Neuronal stem cell (in vitro differentiated cells): ENCODE measurements at regions not wholly inside any gene's neighbourhood (a gene's known extent, or its start where the extent isn't known, plus 50 kb on each side); places are given as distances from the start of the nearest gene placed in this dataset.
"Not testable (repeated sequence)": the region's sequence is repeated elsewhere in the genome, so short reads cannot be mapped to it uniquely, and the experiment has no call there.

Experiments used
- DNase-seq: peaks from one replicate; pipeline ENCODE4 v3.0.0-alpha.2; 2013; ENCODE audit warnings: low spot score
- H2AFZ ChIP-seq: one replicate; pipeline ENCODE4 v1.6.1; 2013; ENCODE audit warnings: mild to moderate bottlenecking, low read length, inconsistent platforms
- H2AK5ac ChIP-seq: 2 replicates; pipeline ENCODE4 v1.6.1; 2013; ENCODE audit warnings: low read depth, mild to moderate bottlenecking, inconsistent platforms, low read length, moderate library complexity, mixed read lengths
- H2BK120ac ChIP-seq: 2 replicates; pipeline ENCODE4 v1.6.1; 2013; ENCODE audit warnings: low read depth, mild to moderate bottlenecking, inconsistent platforms, low read length, moderate library complexity, mixed read lengths
- H2BK12ac ChIP-seq: one replicate; pipeline ENCODE4 v1.6.1; 2013; ENCODE audit warnings: low read length, inconsistent platforms
- H2BK15ac ChIP-seq: 2 replicates; pipeline ENCODE4 v1.6.1; 2013; ENCODE audit warnings: mild to moderate bottlenecking, low read length, inconsistent platforms, mixed read lengths
- H2BK5ac ChIP-seq: one replicate; pipeline ENCODE4 v1.6.1; 2013; ENCODE audit warnings: inconsistent platforms, mild to moderate bottlenecking, low read length, moderate library complexity
- H3K14ac ChIP-seq: one replicate; pipeline ENCODE4 v1.6.1; 2013; ENCODE audit warnings: low read length, inconsistent platforms
- H3K18ac ChIP-seq: 2 replicates; pipeline ENCODE4 v1.6.1; 2013; ENCODE audit warnings: low read length, inconsistent platforms
- H3K23ac ChIP-seq: 2 replicates; pipeline ENCODE4 v1.6.1; 2013; ENCODE audit warnings: low read depth, mild to moderate bottlenecking, mixed read lengths, low read length, inconsistent platforms; ENCODE audit not compliant: poor library complexity
- H3K27ac ChIP-seq: replicated peaks from 3 replicates; pipeline ENCODE4 v1.5.1; 2013; ENCODE audit warnings: low read length, inconsistent platforms
- H3K27me3 ChIP-seq, 3 experiments: 2 replicates each; pipeline ENCODE4 v1.6.1; 2013; ENCODE audit warnings: low read length in 3 of 3, mild to moderate bottlenecking in 2 of 3, inconsistent platforms in 1 of 3, low read depth in 1 of 3, mixed read lengths in 1 of 3, moderate library complexity in 1 of 3; ENCODE audit not compliant: control insufficient read depth in 3 of 3, insufficient read depth in 3 of 3
- H3K36me3 ChIP-seq, 2 donors: replicated peaks in 1 of 2; 2 replicates each; pipeline ENCODE4 v1.6.1; 2013; ENCODE audit warnings: low read length in 2 of 2; ENCODE audit not compliant: control insufficient read depth in 2 of 2, insufficient read depth in 2 of 2
- H3K4ac ChIP-seq: 2 replicates; pipeline ENCODE4 v1.6.1; 2013; ENCODE audit warnings: inconsistent platforms, mild to moderate bottlenecking, low read length, moderate library complexity
- H3K4me1 ChIP-seq, 2 donors: 1 replicate in 1 of 2; 2 replicates in 1 of 2; pipeline ENCODE4 v1.6.1; 2013; ENCODE audit warnings: low read length in 2 of 2, low read depth in 1 of 2; ENCODE audit not compliant: control insufficient read depth in 2 of 2, insufficient read depth in 1 of 2
- H3K4me2 ChIP-seq: one replicate; pipeline ENCODE4 v1.6.1; 2013; ENCODE audit warnings: mild to moderate bottlenecking, low read length, inconsistent platforms; ENCODE audit not compliant: insufficient read depth, poor library complexity, severe bottlenecking
- H3K4me3 ChIP-seq, 2 donors: 2 replicates each; pipeline ENCODE4 v1.5.1; 2013; ENCODE audit warnings: low read length in 2 of 2, mild to moderate bottlenecking in 2 of 2, inconsistent platforms in 1 of 2, moderate library complexity in 1 of 2
- H3K79me1 ChIP-seq: one replicate; pipeline ENCODE4 v1.6.1; 2013; ENCODE audit warnings: low read depth, mild to moderate bottlenecking, inconsistent platforms, low read length, moderate library complexity
- H3K9ac ChIP-seq: one replicate; pipeline ENCODE4 v1.6.1; 2013; ENCODE audit warnings: mild to moderate bottlenecking, low read depth, low read length, inconsistent platforms; ENCODE audit not compliant: poor library complexity
- H3K9me3 ChIP-seq, 2 donors: replicated peaks in 1 of 2; 2 replicates each; pipeline versions ENCODE3 to v1.6.1; 2013; ENCODE audit warnings: low read length in 2 of 2, mild to moderate bottlenecking in 2 of 2, inconsistent platforms in 1 of 2, low read depth in 1 of 2, mixed read lengths in 1 of 2, moderate library complexity in 1 of 2; ENCODE audit not compliant: control insufficient read depth in 2 of 2, insufficient read depth in 1 of 2
- H4K8ac ChIP-seq: one replicate; pipeline ENCODE4 v1.6.1; 2013; ENCODE audit warnings: low read depth, mild to moderate bottlenecking, inconsistent platforms, low read length, moderate library complexity
- H4K91ac ChIP-seq: one replicate; pipeline ENCODE4 v1.6.1; 2013; ENCODE audit warnings: low read length, low read depth, mild to moderate bottlenecking, inconsistent platforms; ENCODE audit not compliant: poor library complexity
- WGBS, 2 donors: extraction: QIAGEN DNeasy Blood & Tissue Kit; methylation state at CpG; one replicate each; pipeline ENCODE4 v1.1.7; 2013; ENCODE audit warnings: missing lambda C conversion rate in 2 of 2, mixed read lengths in 1 of 2; ENCODE audit not compliant: insufficient read length in 2 of 2, insufficient replicate concordance in 1 of 2; ENCODE audit errors: extremely low coverage in 2 of 2; 5-methylcytosine and 5-hydroxymethylcytosine counted together

GRCh38 chr5:43818394-43818793 is 215.4 kb downstream of the NNT start:
- H2AFZ ChIP-seq, H3K14ac ChIP-seq, H3K27ac ChIP-seq, H3K36me3 ChIP-seq, DNase-seq, H3K18ac ChIP-seq, H4K91ac ChIP-seq, H3K4ac ChIP-seq, H4K8ac ChIP-seq, H3K27me3 ChIP-seq, H3K9ac ChIP-seq, H3K79me1 ChIP-seq, H3K23ac ChIP-seq, H2BK5ac ChIP-seq, H3K4me2 ChIP-seq, H2AK5ac ChIP-seq, H2BK15ac ChIP-seq, H2BK120ac ChIP-seq, H3K4me3 ChIP-seq, H2BK12ac ChIP-seq, H3K4me1 ChIP-seq: not testable (repeated sequence)
- peaks cover 7 to 11% of the 10 kb centered on the region in 2 donors for H3K9me3 ChIP-seq
- no CpG with 5 or more reads among the region's 1 CpG for WGBS, 2 donors

GRCh38 chr5:43815497-43815896 is 212.5 kb downstream of the NNT start:
- no peaks in the 10 kb centered on the region for H3K79me1 ChIP-seq
- no peaks in the 10 kb centered on the region for H3K36me3 ChIP-seq
- no peak overlapping the region for H3K9ac ChIP-seq
- no peak overlapping the region for H3K23ac ChIP-seq
- H3K4me3 ChIP-seq = no peak overlapping the region
- H3K4me2 ChIP-seq = no peak overlapping the region
- no peaks in the 10 kb centered on the region for H3K4me1 ChIP-seq
- H3K9me3 ChIP-seq = peaks cover 7 to 11% of the 10 kb centered on the region in 2 donors
- H2BK15ac ChIP-seq = no peak overlapping the region
- no peak overlapping the region for H2BK5ac ChIP-seq
- no peak overlapping the region for H2AK5ac ChIP-seq
- H4K91ac ChIP-seq = no peak overlapping the region
- no peak overlapping the region for H3K14ac ChIP-seq
- no peaks in the 10 kb centered on the region for H3K27me3 ChIP-seq
- H3K18ac ChIP-seq = no peak overlapping the region
- no peak overlapping the region for H3K4ac ChIP-seq
- no peak overlapping the region for H2BK12ac ChIP-seq
- no peak overlapping the region for H2AFZ ChIP-seq
- H4K8ac ChIP-seq = no peak overlapping the region
- no peak overlapping the region for H2BK120ac ChIP-seq
- no peak for DNase-seq
- no peak overlapping the region for H3K27ac ChIP-seq

- Histone ChIP-seq H2BK15ac (no peak overlapping the region), H3K4me3 (no peak overlapping the region), H2AFZ (no peak overlapping the region), H3K23ac (no peak overlapping the region), H4K8ac (no peak overlapping the region), H3K27ac (no peak overlapping the region), H4K91ac (no peak overlapping the region), H3K9ac (no peak overlapping the region), H3K9me3 (no peaks in the 10 kb centered on the region), H2BK12ac (no peak overlapping the region), H2AK5ac (no peak overlapping the region), H3K4me1 (no peaks in the 10 kb centered on the region), H3K18ac (no peak overlapping the region), H2BK120ac (no peak overlapping the region), H3K4ac (no peak overlapping the region), H3K14ac (no peak overlapping the region), H3K27me3 (no peaks in the 10 kb centered on the region), H3K79me1 (no peaks in the 10 kb centered on the region), H2BK5ac (no peak overlapping the region), H3K36me3 (no peaks in the 10 kb centered on the region), H3K4me2 (no peak overlapping the region)
- DNase-seq = no peak
Observed at GRCh38 chr5:43804723-43805122, 201.7 kb downstream of the NNT start.

- H3K36me3 ChIP-seq = no peaks in the 10 kb centered on the region
- no peak overlapping the region for H3K23ac ChIP-seq
- no peaks in the 10 kb centered on the region for H3K79me1 ChIP-seq
- no peak overlapping the region for H2AFZ ChIP-seq
- H3K9ac ChIP-seq = no peak overlapping the region
- no peaks in the 10 kb centered on the region for H3K4me1 ChIP-seq
- H3K4me3 ChIP-seq = no peak overlapping the region
- no peak overlapping the region for H3K4me2 ChIP-seq
- H2BK12ac ChIP-seq = no peak overlapping the region
- H3K27me3 ChIP-seq = no peaks in the 10 kb centered on the region
- no peak overlapping the region for H2BK120ac ChIP-seq
- no peak overlapping the region for H3K4ac ChIP-seq
- H2AK5ac ChIP-seq = no peak overlapping the region
- H3K27ac ChIP-seq = no peak overlapping the region
- H3K9me3 ChIP-seq = no peaks in the 10 kb centered on the region
- no peak overlapping the region for H2BK15ac ChIP-seq
- DNase-seq = no peak
- no peak overlapping the region for H4K8ac ChIP-seq
- no peak overlapping the region for H3K18ac ChIP-seq
- WGBS, 2 donors = no CpG with 5 or more reads among the region's 3 CpGs
- H2BK5ac ChIP-seq = no peak overlapping the region
- no peak overlapping the region for H3K14ac ChIP-seq
- H4K91ac ChIP-seq = no peak overlapping the region
Observed at GRCh38 chr5:43804041-43804440, 201.1 kb downstream of the NNT start.
